ENCODE measurements at regions not wholly inside any gene's neighbourhood (a gene's known extent, or its start where the extent isn't known, plus 50 kb on each side); places are given as distances from the start of the nearest gene placed in this dataset.
A peak's percentile ranks its signal among the peaks of the same experiment; 100 is the strongest.

- no peak for DNase-seq (ENCODE audit: low read depth)
- TF ChIP-seq, protein P1, sequence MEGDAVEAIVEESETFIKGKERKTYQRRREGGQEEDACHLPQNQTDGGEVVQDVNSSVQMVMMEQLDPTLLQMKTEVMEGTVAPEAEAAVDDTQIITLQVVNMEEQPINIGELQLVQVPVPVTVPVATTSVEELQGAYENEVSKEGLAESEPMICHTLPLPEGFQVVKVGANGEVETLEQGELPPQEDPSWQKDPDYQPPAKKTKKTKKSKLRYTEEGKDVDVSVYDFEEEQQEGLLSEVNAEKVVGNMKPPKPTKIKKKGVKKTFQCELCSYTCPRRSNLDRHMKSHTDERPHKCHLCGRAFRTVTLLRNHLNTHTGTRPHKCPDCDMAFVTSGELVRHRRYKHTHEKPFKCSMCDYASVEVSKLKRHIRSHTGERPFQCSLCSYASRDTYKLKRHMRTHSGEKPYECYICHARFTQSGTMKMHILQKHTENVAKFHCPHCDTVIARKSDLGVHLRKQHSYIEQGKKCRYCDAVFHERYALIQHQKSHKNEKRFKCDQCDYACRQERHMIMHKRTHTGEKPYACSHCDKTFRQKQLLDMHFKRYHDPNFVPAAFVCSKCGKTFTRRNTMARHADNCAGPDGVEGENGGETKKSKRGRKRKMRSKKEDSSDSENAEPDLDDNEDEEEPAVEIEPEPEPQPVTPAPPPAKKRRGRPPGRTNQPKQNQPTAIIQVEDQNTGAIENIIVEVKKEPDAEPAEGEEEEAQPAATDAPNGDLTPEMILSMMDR (conservative IDR thresholded peaks at IDR 0.05; ENCODE audit: control insufficient read depth, insufficient read depth, low read depth, low read length): no peak
- no peak overlapping the region for H3K4me3 ChIP-seq (ENCODE audit: control insufficient read depth, low read depth, low read length)
Observed at GRCh38 chr14:38134416-38135030, 73.2 kb upstream of the SSTR1 start.

DNA sequence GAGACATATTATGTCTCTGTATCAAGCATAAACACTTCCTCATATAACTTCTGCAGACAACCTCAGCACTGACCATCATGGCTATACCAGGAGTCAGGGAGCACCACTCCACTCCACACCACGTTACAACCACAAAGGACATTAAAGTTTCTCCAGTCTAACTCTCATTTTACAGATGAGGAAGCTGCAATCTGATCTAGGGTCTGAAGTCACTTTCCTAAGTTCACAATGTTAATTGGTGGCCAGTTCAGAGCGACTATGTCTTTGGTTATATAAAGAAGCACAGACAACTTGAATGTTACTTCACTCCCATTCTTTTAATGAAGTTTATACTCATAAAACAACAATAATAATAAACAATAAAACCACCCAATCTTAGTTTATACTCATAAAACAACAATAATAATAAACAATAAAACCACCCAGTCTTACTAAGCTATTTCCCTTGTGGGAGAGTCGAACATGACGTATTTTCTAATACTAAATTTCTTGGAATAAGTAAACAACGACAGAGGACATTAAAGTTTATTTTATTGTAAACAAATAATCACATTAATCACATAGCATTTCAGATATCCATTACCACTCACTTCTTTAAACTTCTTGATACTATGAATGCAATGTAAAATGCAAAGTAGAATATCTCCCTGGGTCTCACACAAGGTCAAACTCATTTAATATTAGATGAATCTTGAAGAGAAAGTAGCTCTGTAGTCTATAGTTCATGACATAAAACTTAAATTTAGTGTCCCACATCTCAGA, 72.4 kb upstream of the SSTR1 start:
- TF ChIP-seq, protein P1 (conservative IDR thresholded peaks at IDR 0.05; ENCODE audit: control insufficient read depth, insufficient read depth, low read depth, low read length): no peak
- no peak for DNase-seq (ENCODE audit: low read depth)
- no peak overlapping the region for H3K4me3 ChIP-seq (ENCODE audit: control insufficient read depth, low read depth, low read length)

DNA sequence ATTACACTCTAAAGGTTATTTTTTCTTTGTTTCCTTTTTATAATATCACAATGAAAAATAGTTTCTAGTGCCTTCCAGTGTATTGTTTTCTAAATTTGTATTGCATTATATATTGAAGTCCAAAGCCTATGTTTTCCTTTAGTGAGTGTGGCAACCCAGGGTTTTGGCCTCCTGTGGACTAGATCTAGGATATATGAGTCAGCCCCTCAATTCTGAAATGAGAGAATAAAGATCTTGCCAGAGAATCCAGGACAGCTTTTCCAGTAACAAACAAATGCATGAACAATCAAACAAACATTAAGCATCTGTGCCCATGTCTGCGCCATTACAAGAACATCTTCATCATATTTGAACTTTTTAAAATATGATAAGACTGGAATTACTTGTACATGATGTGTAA, 70.7 kb upstream of the SSTR1 start:
- DNase-seq (ENCODE audit: low read depth): peak; percentile 60
- H3K4me3 ChIP-seq (ENCODE audit: control insufficient read depth, low read depth, low read length): no peak overlapping the region
- TF ChIP-seq, protein P1 (conservative IDR thresholded peaks at IDR 0.05; ENCODE audit: control insufficient read depth, insufficient read depth, low read depth, low read length): no peak

- no peak overlapping the region for H3K4me3 ChIP-seq (ENCODE audit: control insufficient read depth, low read depth, low read length)
- DNase-seq (ENCODE audit: low read depth): peak; percentile 26
- TF ChIP-seq, protein P1 (conservative IDR thresholded peaks at IDR 0.05; ENCODE audit: control insufficient read depth, insufficient read depth, low read depth, low read length): no peak
Observed at GRCh38 chr14:38138473-38139138, 69.1 kb upstream of the SSTR1 start.

DNA sequence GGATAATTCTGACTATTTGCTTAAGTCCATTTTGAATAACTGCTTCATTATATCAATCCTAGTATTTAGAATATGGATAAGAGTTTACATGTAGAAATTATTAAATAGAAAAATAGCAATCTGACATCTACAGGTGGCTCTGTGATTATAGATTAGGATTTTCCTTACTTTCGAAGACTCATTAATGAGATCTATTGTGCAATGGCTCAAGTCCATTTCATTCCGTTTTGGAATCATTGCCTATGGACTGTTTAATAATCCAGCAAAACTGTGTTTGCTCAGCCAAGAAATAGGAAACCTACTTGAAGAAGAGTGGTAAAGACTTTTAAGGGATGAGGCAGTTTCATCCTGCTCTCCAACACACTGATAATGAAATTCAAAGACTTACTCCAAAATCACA, 67.8 kb upstream of the SSTR1 start:
- no peak overlapping the region for H3K4me3 ChIP-seq (ENCODE audit: control insufficient read depth, low read depth, low read length)
- TF ChIP-seq, protein P1 (conservative IDR thresholded peaks at IDR 0.05; ENCODE audit: control insufficient read depth, insufficient read depth, low read depth, low read length): no peak
- no peak for DNase-seq (ENCODE audit: low read depth)

DNA sequence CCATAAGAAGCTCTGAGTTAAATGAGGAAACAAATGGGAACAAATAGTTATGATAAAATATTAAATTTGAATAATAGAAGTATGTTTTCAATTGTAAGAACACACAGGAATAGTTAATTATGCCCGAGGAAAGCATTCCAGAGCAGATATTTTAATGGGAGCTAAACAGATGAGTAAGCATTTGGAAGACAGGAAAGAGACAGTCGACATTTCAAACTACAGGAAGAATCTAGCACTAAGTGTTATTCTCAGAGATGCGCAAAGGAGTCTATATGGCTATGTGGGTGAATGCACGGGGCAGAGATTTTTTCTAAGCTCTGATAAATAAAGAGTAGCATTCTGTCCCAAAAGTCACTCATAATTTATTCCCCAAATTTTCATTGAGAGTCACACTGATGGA, 64.5 kb upstream of the SSTR1 start:
- peak; percentile 28 for DNase-seq (ENCODE audit: low read depth)
- TF ChIP-seq, protein P1 (conservative IDR thresholded peaks at IDR 0.05; ENCODE audit: control insufficient read depth, insufficient read depth, low read depth, low read length): no peak
- no peak overlapping the region for H3K4me3 ChIP-seq (ENCODE audit: control insufficient read depth, low read depth, low read length)
